ENCODE measurements at regions not wholly inside any gene's neighbourhood (a gene's known extent, or its start where the extent isn't known, plus 50 kb on each side); places are given as distances from the start of the nearest gene placed in this dataset.

DNA sequence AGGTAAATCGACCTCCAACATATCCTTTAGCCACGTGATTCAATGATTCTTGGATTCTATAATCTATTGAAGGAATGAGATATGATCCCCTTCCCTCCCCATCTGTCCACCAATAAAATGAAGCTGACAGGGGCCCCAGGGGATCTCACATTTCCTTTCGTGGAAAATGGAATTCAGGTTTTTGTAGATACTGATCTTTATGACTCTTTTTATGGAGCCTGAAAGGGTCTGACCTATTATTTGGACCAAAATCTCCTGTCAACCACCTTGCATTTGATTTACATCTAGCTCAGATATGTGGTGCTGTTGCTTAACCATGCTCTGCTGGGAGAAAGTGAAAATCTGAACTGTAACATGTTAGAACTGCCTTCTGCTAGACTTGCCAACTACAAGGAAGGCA lies 234.0 kb upstream of the CXCL12 start:
- no peak for DNase-seq (ENCODE audit: low read depth)

DNA sequence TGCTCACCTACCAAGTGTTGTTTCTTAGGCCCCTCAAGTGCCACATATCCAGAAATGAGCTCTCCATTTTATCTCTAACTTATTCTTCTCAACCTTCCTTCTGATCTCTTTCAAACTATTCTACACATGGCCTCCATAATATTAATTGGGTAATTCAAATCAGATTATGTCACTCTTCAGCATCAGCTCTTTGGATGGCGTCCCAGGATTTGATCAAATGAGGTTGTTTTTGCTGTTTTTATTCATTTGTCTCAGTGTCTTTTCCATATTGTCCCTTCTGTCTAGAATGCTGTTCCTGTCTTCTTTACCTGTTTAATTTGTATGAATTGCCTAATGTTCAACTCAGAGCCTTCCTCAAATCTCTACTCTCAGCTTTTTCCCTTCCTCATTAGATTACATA lies 234.6 kb upstream of the CXCL12 start:
- no peak for DNase-seq (ENCODE audit: low read depth)

DNA sequence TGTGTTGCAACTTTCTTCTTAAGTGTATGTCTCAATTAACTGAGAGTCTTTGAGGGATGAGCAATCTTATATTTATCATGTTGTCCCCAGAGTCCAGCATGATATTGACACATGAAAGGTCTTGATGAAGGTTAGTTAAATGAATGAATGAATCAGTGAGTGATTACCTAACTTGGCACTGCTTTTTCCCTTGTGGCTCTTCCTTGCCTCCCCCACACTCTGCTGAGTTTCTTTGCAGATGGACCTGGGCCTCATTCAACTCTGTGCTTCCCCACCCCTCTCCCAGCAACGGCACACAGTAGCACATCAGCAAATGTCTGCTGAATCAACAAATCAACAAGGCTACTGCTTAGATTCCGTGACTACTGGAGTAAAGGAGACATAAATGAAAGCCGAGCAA lies 235.1 kb upstream of the CXCL12 start:
- peak; percentile 38 for DNase-seq (ENCODE audit: low read depth)

DNA sequence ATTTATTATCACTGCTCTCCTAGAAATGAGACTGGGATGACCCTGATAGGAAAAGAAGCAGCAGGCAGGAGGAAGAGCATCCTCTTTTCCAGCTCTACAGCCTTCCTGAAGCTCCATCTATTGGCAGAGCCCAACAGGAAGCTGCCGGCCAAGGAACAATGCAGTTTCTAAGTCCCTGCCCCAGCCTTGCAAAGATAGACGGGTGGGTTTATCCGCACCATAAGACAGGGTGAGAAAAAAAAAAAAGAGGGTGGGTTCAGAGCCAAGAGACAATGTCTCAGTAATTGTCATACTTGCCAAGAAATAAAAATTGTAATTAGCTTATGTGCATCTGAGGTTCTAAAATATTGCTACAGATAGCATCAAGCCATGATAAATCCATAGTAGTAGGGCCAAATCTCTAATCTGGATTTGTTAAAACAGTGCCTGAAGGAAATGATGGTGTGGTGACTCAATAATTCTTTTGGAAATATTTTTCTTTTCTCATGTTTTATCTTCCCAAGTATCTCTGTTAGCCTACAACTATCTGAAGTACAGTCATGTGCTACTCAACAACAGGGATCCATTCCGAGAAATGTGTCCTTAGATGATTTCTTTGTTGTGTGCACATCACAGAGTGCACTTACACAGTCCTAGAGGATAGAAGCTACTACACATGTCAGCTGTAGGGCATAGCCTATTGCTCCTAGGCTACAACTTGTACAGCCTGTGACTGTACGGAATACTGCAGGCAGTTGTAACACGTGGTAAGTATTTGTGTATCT lies 242.9 kb upstream of the CXCL12 start:
- no peak for DNase-seq (ENCODE audit: low read depth)

DNA sequence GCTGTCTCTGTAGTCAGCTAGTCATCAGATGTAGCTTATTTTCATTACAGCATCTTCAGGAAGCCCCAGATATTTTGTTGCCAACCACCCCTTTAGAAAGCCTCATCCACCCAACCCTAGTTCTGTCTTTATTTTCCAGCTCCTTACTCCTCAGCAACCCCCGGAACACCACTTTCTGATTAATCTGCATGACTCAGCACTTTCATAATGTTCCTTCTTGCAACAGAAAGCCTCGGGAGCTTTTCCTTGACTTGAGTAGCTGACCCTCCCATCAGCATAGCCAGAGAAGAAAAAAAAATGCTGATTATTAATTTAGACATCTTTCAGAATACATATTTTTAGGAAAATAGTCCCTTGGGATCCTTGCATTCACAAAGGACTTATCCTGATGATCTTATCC lies 244.0 kb upstream of the CXCL12 start:
- peak; percentile 82 for DNase-seq (ENCODE audit: low read depth)

DNA sequence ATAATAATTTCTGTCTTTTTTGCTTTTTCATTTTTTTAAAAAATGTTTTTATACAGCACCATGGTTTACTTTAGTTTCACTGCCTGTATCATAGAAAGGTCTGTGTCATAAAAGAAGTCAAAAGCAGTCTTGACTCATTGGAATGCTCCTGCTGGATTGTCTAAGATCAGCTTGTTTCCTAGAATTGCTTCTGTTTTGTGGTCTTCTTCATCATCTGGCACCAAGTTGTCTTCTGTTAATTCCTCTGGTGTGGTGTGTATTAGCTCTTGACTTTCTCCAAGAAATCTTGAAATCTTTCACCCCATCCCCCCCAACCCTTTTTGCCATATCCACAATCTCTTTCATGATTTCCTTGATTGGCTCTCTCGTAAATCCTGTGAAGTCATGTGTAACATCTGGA lies 250.3 kb upstream of the CXCL12 start:
- no peak for DNase-seq (ENCODE audit: low read depth)

DNA sequence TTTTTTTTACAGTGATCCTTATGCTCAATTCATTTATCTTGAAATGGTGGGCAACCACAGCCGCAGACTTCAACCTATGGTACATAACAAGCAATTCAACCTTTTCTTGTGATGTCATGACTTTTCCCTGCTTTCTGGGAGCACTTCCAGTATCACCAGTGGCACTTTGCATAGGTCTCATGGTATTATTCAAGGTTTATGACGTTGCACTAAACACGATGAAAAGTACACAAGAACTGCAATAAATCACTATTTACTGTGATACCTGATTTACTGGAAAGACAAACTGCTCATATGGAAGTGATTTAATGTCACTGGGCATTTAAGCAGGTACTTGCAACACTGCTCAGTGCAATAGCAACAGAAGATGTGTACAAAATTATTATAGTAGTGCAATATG lies 251.7 kb upstream of the CXCL12 start:
- DNase-seq (ENCODE audit: low read depth), result no peak

DNA sequence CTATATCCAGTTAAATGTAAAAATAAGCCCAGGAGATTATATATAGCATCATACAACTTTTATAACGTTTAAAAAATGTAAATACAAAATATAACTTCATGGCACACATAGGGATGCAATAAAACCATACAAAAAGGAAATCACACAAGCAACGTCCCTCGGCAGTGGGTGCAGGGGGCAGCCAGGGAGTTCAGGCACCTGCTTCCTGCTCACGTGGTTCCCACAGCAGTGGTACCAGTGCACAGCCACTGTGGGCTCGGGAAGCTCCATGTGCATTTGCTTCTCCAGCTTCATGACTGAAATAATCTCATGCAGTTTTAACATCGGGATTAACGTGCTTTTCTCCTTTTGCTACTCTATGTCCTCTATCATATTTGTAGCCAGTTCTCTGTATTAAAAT lies 255.5 kb upstream of the CXCL12 start:
- DNase-seq (ENCODE audit: low read depth), result no peak

DNA sequence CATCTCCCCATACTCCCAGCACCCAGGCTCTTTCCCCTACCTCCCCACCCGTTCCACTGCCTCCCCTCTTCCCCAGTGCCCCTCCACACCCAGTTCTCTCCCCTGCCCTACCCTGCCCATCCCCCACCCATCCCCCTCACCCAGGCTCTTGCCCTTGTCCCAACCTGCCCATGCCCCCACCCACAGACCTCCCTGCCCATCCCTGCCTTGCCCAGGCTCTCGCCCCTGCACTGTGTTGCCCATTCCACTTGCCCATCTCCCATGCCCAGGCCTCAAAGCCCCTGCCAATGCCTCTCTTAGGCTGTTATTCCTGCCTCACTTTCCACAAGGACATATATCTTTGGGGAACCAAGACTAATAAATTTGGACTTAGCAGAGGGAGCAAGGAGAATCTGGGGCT lies 262.6 kb upstream of the CXCL12 start:
- DNase-seq (ENCODE audit: low read depth), result no peak

DNA sequence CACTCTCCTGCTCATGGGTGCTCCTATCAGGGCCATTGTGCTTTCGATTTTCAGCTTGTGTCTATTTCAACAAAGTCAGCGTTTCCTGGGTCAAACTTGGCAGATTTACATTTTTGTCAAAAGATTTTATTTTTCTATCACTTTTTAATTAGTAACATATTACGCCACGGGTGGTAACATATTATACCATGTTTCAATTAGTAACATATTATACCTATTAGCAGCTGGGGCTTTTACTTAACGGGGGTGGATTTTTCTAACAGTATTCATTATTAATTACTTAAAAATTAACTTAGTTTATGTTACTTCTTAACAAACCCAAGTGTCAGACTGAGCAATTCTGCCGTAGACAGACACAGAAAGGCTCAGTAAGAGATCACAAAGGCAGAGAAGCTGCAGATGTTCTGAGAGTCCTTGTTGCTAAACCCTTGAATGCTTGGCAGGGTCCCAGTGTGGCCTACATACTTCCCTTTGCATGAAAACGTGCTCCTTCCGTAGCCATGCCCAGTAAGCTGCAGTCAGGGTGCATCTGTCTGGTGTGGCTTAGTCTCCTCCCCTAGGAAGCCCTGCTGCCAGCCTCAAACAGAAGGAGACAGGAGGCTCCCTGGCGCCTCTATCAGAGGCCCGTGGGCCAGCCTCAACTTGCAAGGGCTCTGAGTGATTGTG lies 263.1 kb upstream of the CXCL12 start:
- DNase-seq (ENCODE audit: low read depth), result peak; percentile 29

DNA sequence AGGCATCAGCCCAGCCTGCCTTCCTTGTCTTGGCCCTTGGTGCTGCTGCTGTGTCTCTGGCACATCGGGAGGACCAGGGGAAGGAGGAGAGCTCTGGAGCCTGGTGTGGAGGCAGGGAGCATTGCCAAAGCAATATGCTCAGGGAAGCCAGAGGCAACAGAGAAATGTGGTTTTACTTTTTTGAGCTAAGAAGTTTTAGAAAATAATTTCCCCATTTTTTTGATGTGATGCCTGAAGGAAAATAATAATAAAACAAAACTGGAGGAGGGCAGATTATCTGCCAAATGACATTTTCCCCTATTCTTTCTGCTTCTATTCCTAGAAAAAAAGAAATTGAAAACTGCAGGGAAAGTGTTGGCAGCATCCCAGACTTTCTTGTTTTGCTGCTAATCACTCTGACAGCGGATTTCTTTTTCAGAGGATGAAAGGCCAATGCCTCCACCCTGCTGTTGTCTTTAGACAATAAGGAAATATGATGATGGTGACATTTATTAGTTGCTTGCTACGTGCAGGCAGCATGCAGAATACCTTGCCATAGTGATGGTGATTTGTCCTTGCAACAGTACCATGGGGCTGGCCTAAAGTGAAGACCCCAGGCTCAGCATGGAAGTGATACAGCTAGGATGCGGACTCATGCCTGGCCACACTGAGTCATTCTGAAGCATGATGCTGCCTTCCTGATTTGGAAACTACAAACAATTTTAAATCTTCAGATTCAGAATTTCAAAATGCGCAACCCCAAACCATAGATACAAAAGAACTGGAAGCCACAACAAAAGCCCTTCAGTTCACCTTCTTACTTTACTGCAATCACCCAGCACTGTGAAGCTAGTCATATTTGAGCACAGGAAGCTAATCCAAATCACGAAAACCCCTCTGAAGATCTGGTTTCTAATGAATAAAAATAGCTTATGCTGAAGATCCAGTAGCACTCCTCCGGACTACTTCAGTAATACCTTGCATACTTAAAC lies 260.2 kb upstream of the TMEM72 start:
- DNase-seq (ENCODE audit: low read depth), result no peak

DNA sequence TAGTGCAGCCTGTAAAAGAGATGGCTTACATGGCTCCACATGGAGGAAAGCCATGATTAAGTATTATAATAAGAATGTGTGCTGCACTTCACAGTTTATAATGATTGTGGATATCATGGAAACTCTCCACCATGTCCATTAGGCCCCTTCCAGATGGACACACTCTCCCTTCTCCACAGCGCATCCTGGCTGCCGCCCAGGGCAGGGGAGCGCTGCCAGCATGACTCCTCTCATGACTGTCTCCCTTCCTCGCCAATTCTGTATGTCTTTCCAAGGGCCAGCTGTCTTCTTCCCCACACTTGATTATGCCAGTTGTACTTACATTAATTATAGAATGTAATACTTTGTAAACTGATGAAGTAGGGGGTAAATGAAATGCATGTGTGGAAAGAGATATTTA lies 259.3 kb upstream of the TMEM72 start:
- no peak for DNase-seq (ENCODE audit: low read depth)

DNA sequence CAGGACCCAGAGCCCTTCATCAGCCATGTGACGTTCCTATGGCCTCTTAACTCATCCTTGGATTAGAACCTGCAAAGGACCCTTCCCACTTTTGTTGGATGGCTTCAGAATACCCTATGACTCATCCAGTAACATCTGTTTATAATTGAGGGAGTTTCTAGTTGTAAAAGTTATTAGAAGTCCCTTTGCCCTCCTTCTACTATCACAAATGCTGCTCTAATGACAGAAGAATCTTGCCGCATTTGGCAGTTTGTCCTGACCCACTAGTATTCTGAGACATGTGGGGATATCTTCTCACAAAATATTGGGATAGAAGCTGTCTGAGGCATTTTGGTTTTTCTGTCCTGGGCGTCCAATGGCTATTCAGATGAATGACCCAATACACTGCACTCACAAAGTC lies 251.8 kb upstream of the TMEM72 start:
- DNase-seq (ENCODE audit: low read depth), result no peak

DNA sequence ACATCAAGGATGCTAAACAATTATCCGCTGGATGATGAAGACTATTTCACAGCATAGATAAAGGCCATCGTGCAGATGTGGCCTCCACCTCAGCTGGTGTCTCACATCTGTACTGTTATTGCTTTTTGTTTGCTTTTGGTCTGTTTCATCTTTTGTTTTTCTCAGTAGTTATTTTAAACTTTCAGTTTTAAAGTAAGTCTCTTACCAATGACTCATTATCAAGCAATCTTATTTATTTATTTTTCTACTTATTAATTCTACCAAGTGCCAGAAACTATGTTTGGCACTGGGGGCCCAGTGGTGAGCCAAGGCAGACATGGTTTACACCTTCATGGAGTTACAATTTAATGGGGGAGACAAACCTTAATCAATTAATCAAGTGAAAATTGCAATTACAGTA lies 250.9 kb upstream of the TMEM72 start:
- DNase-seq (ENCODE audit: low read depth), result peak; percentile 12

DNA sequence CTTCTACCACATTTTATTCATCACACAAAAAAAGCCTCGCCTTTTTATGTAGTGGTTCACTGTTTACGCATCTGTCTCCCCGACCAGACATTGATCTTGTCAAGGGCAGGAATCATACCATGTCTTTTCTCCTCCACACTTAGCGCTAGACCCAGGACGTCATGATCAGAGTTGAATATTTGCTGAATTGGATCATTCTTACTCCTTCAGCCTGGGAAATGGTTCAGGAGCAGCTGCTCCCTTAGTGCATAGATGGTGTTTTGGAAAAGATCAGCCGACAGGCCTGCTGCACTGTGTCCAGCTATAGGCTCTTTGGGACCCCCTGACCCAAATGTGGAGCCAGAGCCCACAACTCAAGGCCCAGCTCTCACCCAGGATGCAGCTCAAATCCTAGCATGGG lies 249.1 kb upstream of the TMEM72 start:
- DNase-seq (ENCODE audit: low read depth), result peak; percentile 10

DNA sequence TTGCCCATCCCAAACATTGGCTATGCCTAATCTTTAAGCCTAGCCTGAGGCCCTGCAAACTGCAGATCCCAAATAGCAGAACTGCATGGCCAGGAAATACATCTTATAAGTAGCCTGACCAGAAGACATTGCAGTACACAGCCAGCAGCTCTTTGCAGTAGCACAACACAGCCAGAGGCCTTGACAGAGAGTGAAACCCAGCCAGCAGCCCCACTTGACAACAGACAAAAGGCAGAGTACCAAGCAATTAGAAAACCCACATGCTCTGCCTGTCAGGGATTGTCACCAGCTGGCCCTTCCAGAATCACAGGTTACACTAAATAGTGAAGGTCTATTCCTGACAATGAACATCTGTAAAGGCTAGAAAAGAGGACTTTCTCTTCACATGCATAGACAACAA lies 242.8 kb upstream of the TMEM72 start:
- DNase-seq (ENCODE audit: low read depth), result no peak

DNA sequence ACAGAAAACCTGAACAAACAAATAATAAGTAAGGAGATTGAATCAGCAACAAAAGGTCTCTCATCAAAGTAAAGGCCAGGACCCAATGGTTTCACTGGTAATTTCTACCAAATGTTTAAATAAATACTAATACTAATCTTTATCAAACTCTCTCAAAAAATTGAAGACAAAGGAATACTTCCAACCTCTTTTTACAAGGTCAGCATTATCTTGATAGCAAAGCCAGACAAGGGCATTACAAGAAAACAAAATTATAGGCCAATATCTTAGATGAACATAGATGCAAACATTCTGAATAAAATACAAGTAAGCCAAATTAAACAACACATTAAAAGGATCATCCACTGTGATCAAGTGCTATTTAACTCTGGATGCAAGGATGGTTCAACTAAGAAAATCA lies 239.8 kb upstream of the TMEM72 start:
- DNase-seq (ENCODE audit: low read depth), result no peak

DNA sequence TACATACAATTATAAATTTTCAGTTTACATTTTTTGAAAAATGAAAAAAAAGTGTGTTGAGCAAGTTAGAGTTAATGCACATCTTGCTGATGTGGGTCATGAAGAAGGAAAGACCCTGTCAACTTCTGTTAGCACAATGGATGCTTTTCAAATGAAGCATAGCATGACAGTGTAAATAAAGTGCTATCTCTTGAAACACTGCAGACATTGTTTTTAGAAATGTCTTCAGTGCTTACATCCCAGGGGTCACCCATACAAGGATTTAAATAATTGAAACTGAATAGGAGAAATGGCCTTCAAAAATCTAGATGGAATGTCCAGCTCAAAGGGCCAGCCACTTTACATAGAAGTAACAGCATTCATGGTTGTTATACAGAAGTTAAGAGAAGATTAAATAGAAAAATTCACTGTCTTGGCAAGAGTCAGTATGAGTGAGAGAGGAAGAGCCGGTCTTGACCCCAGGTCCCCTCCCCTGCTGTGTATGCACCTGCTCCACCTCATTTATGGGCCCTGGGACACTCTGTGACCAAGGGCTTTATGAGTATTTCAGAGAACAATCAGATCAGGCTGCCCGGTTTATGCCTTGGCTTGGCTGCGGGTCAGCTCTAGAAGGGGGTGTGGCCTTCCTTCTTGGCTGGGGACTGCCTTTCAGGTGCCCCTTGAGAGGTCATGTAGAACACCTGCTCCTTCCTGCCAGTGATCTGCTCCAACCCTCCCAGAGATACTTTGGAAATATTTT lies 237.7 kb upstream of the TMEM72 start:
- no peak for DNase-seq (ENCODE audit: low read depth)

DNA sequence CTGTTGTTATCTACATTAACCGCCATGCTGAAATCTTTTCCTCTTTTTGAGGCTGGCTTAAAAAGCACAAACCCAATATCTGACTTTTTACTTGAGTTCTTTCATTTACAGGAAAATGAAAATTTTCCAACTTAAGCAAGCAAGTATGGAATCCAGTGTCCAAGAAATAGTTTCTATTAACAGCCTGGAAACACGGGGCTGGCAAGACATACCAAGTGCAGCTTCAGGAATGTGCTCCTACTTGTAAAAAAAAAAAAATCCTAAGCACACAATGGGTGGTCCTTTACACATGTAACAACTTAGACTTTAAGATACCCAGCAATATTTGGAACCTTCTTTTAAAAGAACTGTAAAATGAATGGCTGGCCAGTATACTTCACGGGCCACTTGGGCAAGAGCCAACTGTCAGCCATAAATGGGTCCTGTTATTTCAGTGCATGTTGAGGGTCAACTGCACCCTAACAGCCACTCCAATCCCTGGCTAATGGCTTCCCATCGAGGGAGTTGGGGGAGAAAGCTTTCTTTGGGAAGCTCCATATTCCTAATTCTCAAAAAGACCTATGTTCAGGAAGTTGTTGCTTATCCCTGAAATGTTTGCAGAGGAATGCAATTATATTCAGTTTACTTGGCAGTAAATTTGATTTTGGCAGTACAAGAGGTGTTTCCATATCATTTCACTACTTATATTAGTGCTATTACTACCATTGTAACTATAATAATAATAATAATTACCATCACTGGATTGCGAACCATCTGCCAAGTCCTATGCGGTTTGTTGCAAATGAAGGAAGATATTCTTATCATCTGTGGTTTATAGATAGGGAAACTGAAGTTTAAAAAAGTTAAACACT lies 236.4 kb upstream of the TMEM72 start:
- DNase-seq (ENCODE audit: low read depth), result no peak

DNA sequence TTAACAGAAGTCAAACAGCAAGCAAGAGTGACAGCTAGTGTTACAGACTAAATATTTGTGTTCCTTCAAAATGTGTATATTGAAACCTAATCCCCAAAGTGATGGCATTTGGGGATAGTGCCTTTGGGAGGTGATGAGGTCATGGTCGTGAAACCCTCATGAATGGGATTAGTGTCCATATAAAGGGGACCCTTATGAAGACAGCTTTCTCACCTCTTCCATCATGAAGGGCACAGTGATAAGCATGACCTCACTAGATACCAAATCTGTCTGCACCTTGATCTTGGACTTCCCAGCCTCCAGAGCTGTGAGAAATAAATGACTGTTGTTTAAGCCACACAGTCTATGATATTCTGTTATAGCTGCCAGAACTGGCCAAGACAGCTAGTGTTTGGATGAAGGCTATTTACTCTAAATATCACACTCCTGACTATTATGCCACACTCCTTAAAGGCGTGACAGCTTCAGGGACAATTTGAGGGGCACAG lies 235.7 kb upstream of the TMEM72 start:
- no peak for DNase-seq (ENCODE audit: low read depth)

DNA sequence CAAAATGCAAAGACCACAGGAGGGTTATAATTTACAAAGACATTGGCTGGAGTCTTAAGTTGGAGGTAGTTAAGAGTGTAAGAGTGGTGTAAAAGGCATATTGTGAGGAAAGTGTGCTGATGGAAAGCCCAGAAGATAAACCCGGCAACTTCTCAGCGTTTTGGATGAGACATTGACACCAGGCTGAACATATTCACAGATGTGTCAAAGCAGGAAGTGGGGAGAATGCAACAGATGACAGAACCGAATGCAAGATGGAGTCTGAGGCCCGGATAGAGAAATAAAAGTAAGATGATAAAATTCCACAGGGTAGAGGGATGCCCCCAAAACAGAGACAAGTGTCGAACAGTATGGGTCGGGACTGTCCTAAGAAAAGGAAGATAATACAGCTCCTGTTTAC lies 230.4 kb upstream of the TMEM72 start:
- no peak for DNase-seq (ENCODE audit: low read depth)
